ENCODE measurements at regions not wholly inside any gene's neighbourhood (a gene's known extent, or its start where the extent isn't known, plus 50 kb on each side); places are given as distances from the start of the nearest gene placed in this dataset.

GRCh38 chr11:19530505-19530904, 182.1 kb upstream of the NAV2 start:
- TF ChIP-seq POLR2AphosphoS5 (IDR thresholded peaks at IDR 0.05; ENCODE audit: borderline replicate concordance, low read depth, low read length) (no peak), EZH2 (IDR thresholded peaks at IDR 0.05) (no peak), FOXP2 (optimal IDR thresholded peaks at IDR 0.05; ENCODE audit: control extremely low read depth, extremely low read length, insufficient read depth) (no peak)
